Trophoblast cell (in vitro differentiated cells and primary cell): ENCODE measurements at regions not wholly inside any gene's neighbourhood (a gene's known extent, or its start where the extent isn't known, plus 50 kb on each side); places are given as distances from the start of the nearest gene placed in this dataset.

Experiments
- DNase-seq, 2 donors: peaks; one replicate each; pipeline ENCODE4 v3.0.0-alpha.2; 2016
- H2AFZ ChIP-seq: 2 replicates; pipeline ENCODE4 v1.6.1; 2013; ENCODE audit warnings: low read length, moderate library complexity, mild to moderate bottlenecking; ENCODE audit not compliant: insufficient read depth, poor library complexity
- H2AK5ac ChIP-seq: 2 replicates; pipeline ENCODE4 v1.6.1; 2013; ENCODE audit warnings: mild to moderate bottlenecking, low read length
- H2BK120ac ChIP-seq: 2 replicates; pipeline ENCODE4 v1.6.1; 2013; ENCODE audit warnings: low read length, mild to moderate bottlenecking, moderate library complexity; ENCODE audit not compliant: insufficient read depth, poor library complexity
- H2BK12ac ChIP-seq: 2 replicates; pipeline ENCODE4 v1.6.1; 2013; ENCODE audit warnings: mild to moderate bottlenecking, low read length, moderate library complexity
- H2BK5ac ChIP-seq: 2 replicates; pipeline ENCODE4 v1.6.1; 2013; ENCODE audit warnings: low read length, low read depth, moderate library complexity, mild to moderate bottlenecking; ENCODE audit not compliant: poor library complexity
- H3K14ac ChIP-seq: 2 replicates; pipeline ENCODE4 v1.6.1; 2013; ENCODE audit warnings: mild to moderate bottlenecking, low read length
- H3K18ac ChIP-seq: 2 replicates; pipeline ENCODE4 v1.6.1; 2013; ENCODE audit warnings: mild to moderate bottlenecking, low read length
- H3K23ac ChIP-seq: 2 replicates; pipeline ENCODE4 v1.6.1; 2013; ENCODE audit warnings: low read length
- H3K27ac ChIP-seq: 2 replicates; pipeline ENCODE4 v1.5.1; 2013; ENCODE audit warnings: low read depth, mild to moderate bottlenecking, inconsistent platforms, low read length, moderate library complexity
- H3K27me3 ChIP-seq: 2 replicates; pipeline ENCODE4 v1.6.1; 2013; ENCODE audit warnings: inconsistent platforms, mild to moderate bottlenecking, low read length, moderate library complexity; ENCODE audit not compliant: insufficient read depth
- H3K36me3 ChIP-seq, 2 experiments: 1 replicate in 1 of 2; 2 replicates in 1 of 2; pipeline ENCODE4 v1.6.1; 2013; ENCODE audit warnings: low read length in 2 of 2, mild to moderate bottlenecking in 2 of 2, moderate library complexity in 1 of 2; ENCODE audit not compliant: insufficient read depth in 2 of 2, control insufficient read depth in 1 of 2
- H3K4ac ChIP-seq: 2 replicates; pipeline ENCODE4 v1.6.1; 2013; ENCODE audit warnings: low read depth, mild to moderate bottlenecking, low read length, moderate library complexity
- H3K4me1 ChIP-seq, 2 experiments: 1 replicate in 1 of 2; 2 replicates in 1 of 2; pipeline ENCODE4 v1.6.1; 2013; ENCODE audit warnings: low read length in 2 of 2, mild to moderate bottlenecking in 2 of 2, moderate library complexity in 1 of 2; ENCODE audit not compliant: insufficient read depth in 2 of 2, control insufficient read depth in 1 of 2
- H3K4me2 ChIP-seq: 2 replicates; pipeline ENCODE4 v1.6.1; 2013; ENCODE audit warnings: inconsistent platforms, mild to moderate bottlenecking, low read length, moderate library complexity
- H3K4me3 ChIP-seq: 2 replicates; pipeline ENCODE4 v1.5.1; 2013; ENCODE audit warnings: mild to moderate bottlenecking, low read depth, low read length, inconsistent platforms
- H3K79me1 ChIP-seq: one replicate; pipeline ENCODE4 v1.6.1; 2013; ENCODE audit warnings: low read length
- H3K79me2 ChIP-seq: 2 replicates; pipeline ENCODE4 v1.6.1; 2013; ENCODE audit warnings: low read length, mild to moderate bottlenecking; ENCODE audit not compliant: control insufficient read depth, insufficient read depth, poor library complexity
- H3K9ac ChIP-seq: 2 replicates; pipeline ENCODE4 v1.6.1; 2013; ENCODE audit warnings: mild to moderate bottlenecking, low read length
- H3K9me3 ChIP-seq: 2 replicates; pipeline ENCODE4 v1.6.1; 2013; ENCODE audit warnings: low read depth, mild to moderate bottlenecking, control low read depth, inconsistent platforms, low read length; ENCODE audit not compliant: insufficient read depth
- H4K12ac ChIP-seq: 2 replicates; pipeline ENCODE4 v1.6.1; 2013; ENCODE audit warnings: low read depth, mild to moderate bottlenecking, low read length, moderate library complexity
- H4K8ac ChIP-seq: 2 replicates; pipeline ENCODE4 v1.6.1; 2013; ENCODE audit warnings: low read depth, mild to moderate bottlenecking, low read length, moderate library complexity
- H4K91ac ChIP-seq: one replicate; pipeline ENCODE4 v1.6.1; 2013; ENCODE audit warnings: low read depth, mild to moderate bottlenecking, low read length, moderate library complexity
- WGBS: extraction: QIAGEN DNeasy Blood & Tissue Kit; methylation state at CpG from one replicate; pipeline ENCODE4 v1.1.7; 2013; ENCODE audit warnings: missing lambda C conversion rate; ENCODE audit not compliant: insufficient read length, insufficient coverage; ENCODE audit errors: extremely low coverage; 5-methylcytosine and 5-hydroxymethylcytosine counted together

- H3K4me3 ChIP-seq: no peak overlapping the region
- H4K91ac ChIP-seq: no peak overlapping the region
- H2BK5ac ChIP-seq: no peak overlapping the region
- no peaks in the 10 kb centered on the region for H3K36me3 ChIP-seq
- no peak overlapping the region for H3K23ac ChIP-seq
- H2AK5ac ChIP-seq: no peak overlapping the region
- no peak overlapping the region for H2BK120ac ChIP-seq
- no peak overlapping the region for H3K27ac ChIP-seq
- no peaks in the 10 kb centered on the region for H3K79me2 ChIP-seq
- H3K4me1 ChIP-seq: no peaks in the 10 kb centered on the region
- H2BK12ac ChIP-seq: no peak overlapping the region
- H3K9me3 ChIP-seq: peaks cover 2% of the 10 kb centered on the region
- no peak overlapping the region for H3K4me2 ChIP-seq
- H3K9ac ChIP-seq: no peak overlapping the region
- H3K27me3 ChIP-seq: no peaks in the 10 kb centered on the region
- H3K18ac ChIP-seq: no peak overlapping the region
- no peak overlapping the region for H2AFZ ChIP-seq
- no peaks in the 10 kb centered on the region for H3K79me1 ChIP-seq
- no peak overlapping the region for H3K4ac ChIP-seq
- no CpG with 5 or more reads among the region's 1 CpG for WGBS
- DNase-seq: no peak
- H4K12ac ChIP-seq: no peak overlapping the region
- no peak overlapping the region for H4K8ac ChIP-seq
- no peak overlapping the region for H3K14ac ChIP-seq
These were observed 92.9 kb downstream of the ALG10B start for GRCh38 chr12:38409511-38409910.

DNA sequence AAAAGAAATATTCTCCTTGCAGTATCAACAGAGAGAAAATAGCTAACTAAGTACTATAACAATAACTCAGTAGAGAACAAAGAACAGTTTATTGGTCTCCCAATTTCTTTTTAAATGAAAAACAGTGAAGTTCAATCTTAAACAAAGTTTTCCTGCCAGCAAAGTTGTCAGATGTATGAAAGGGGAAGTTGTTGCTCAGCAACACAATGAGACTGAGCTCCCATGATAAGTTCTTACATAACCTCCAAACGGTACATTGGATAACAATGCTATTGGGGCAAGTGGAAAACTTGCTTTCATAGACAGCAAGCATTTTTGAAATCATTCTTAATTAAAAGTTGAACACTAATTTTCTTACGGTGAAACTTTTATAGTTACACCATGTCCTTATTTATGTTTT, 94.9 kb downstream of the ALG10B start:
- H4K8ac ChIP-seq: no peak overlapping the region

GRCh38 chr12:38411946-38412345, 95.4 kb downstream of the ALG10B start:
- Histone ChIP-seq H3K4me3 (no peak overlapping the region), H3K4me1 (no peaks in the 10 kb centered on the region), H3K79me1 (no peaks in the 10 kb centered on the region), H3K9me3 (no peaks in the 10 kb centered on the region), H4K8ac (no peak overlapping the region), H2AFZ (no peak overlapping the region), H3K27me3 (no peaks in the 10 kb centered on the region), H3K23ac (no peak overlapping the region), H3K27ac (no peak overlapping the region), H4K91ac (no peak overlapping the region), H3K9ac (no peak overlapping the region), H3K14ac (no peak overlapping the region), H3K79me2 (no peaks in the 10 kb centered on the region), H2BK12ac (no peak overlapping the region), H3K18ac (no peak overlapping the region), H3K4me2 (no peak overlapping the region), H2BK5ac (no peak overlapping the region), H4K12ac (no peak overlapping the region), H3K4ac (no peak overlapping the region), H2AK5ac (no peak overlapping the region), H2BK120ac (no peak overlapping the region), H3K36me3 (no peaks in the 10 kb centered on the region)
- DNase-seq: no peak

More for the DNA sequence above, 94.9 kb downstream of the ALG10B start:
- H2BK12ac ChIP-seq: no peak overlapping the region
- H3K27me3 ChIP-seq: no peaks in the 10 kb centered on the region
- no peak overlapping the region for H3K4ac ChIP-seq
- H3K79me1 ChIP-seq: no peaks in the 10 kb centered on the region
- H4K12ac ChIP-seq: no peak overlapping the region
- no peak overlapping the region for H3K23ac ChIP-seq
- H2BK5ac ChIP-seq: no peak overlapping the region
- no peak overlapping the region for H3K14ac ChIP-seq
- H3K27ac ChIP-seq: no peak overlapping the region
- H3K4me1 ChIP-seq: no peaks in the 10 kb centered on the region
- no peak overlapping the region for H2AK5ac ChIP-seq
- H3K79me2 ChIP-seq: no peaks in the 10 kb centered on the region
- no peak overlapping the region for H3K4me2 ChIP-seq
- WGBS: no CpG with 5 or more reads among the region's 2 CpGs
- no peaks in the 10 kb centered on the region for H3K9me3 ChIP-seq
- no peak for DNase-seq
- no peak overlapping the region for H2AFZ ChIP-seq
- no peaks in the 10 kb centered on the region for H3K36me3 ChIP-seq
- no peak overlapping the region for H2BK120ac ChIP-seq
- no peak overlapping the region for H4K91ac ChIP-seq
- no peak overlapping the region for H3K4me3 ChIP-seq
- no peak overlapping the region for H3K9ac ChIP-seq
- no peak overlapping the region for H3K18ac ChIP-seq

DNA sequence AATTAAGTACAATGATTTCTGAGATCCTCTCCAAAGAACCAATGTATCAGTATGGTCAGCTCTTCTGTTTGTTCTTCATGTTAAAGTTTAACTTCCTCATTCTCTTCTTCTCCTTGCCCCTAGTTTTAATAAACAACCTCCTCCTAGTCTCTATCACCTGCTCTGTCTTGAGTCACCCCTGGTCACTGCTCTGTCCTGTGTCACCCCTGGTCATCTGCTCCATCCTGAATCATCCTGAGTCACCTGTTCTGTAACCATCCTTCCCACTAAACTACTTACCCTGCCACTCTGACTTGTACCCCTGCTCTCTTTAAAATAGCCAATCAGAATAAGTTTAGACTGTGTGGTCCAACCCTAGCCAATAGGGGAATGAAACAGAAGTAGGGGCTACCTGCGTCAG, 100.5 kb downstream of the ALG10B start:
- no peak for DNase-seq
- H3K9me3 ChIP-seq: no peaks in the 10 kb centered on the region
- H3K18ac ChIP-seq: no peak overlapping the region
- H2AFZ ChIP-seq: no peak overlapping the region
- H3K23ac ChIP-seq: no peak overlapping the region
- H3K9ac ChIP-seq: no peak overlapping the region
- no peak overlapping the region for H2BK120ac ChIP-seq
- H4K12ac ChIP-seq: no peak overlapping the region
- no peaks in the 10 kb centered on the region for H3K36me3 ChIP-seq
- no peak overlapping the region for H2BK12ac ChIP-seq
- no peak overlapping the region for H3K27ac ChIP-seq
- no peak overlapping the region for H3K4me3 ChIP-seq
- H3K4me2 ChIP-seq: no peak overlapping the region
- no peaks in the 10 kb centered on the region for H3K27me3 ChIP-seq
- H3K79me2 ChIP-seq: no peaks in the 10 kb centered on the region
- no peak overlapping the region for H4K8ac ChIP-seq
- H3K4ac ChIP-seq: no peak overlapping the region
- H4K91ac ChIP-seq: no peak overlapping the region
- H3K14ac ChIP-seq: no peak overlapping the region
- H2AK5ac ChIP-seq: no peak overlapping the region
- no peak overlapping the region for H2BK5ac ChIP-seq
- WGBS: no CpG with 5 or more reads among the region's 1 CpG
- H3K4me1 ChIP-seq: no peaks in the 10 kb centered on the region
- no peaks in the 10 kb centered on the region for H3K79me1 ChIP-seq
